Pancreas (tissue), 10 donors: ENCODE measurements at regions not wholly inside any gene's neighbourhood (a gene's known extent, or its start where the extent isn't known, plus 50 kb on each side); places are given as distances from the start of the nearest gene placed in this dataset.

Experiments
- ATAC-seq, 4 donors: fragments of 200-7000 bp; cut with Tn5 transposase; one replicate each; pipeline versions ENCODE4 v1.8.0 to v1.9.1; 2020; ENCODE audit warnings: mild to moderate bottlenecking in 4 of 4, moderate library complexity in 4 of 4
- DNase-seq, 6 donors: peaks; one replicate each; pipeline ENCODE4 v3.0.0-alpha.2; 2020
- FAIRE-seq: peaks from 2 replicates; lab custom pipeline; 2012; peaks lifted over from hg19 to GRCh38; lab: Jason Lieb, UNC
- H3K27ac ChIP-seq, 4 donors: fragments of 200-600 bp; sonication (generic); 1 replicate in 3 of 4; 2 replicates in 1 of 4; pipeline versions ENCODE4 v1.5.0 to v1.8.0; 2020
- H3K27me3 ChIP-seq, 4 donors: fragments of 200-600 bp; one replicate each; pipeline ENCODE4 v1.8.0; 2021
- H3K36me3 ChIP-seq, 3 donors: fragments of 200-600 bp; sonication (generic) in 1 of 3; one replicate each; pipeline versions ENCODE4 v1.5.0 to v1.8.0; 2020 to 2021
- H3K4me1 ChIP-seq, 3 donors: fragments of 200-600 bp; one replicate each; pipeline ENCODE4 v1.8.0; 2021
- H3K4me3 ChIP-seq, 4 donors: fragments of 200-600 bp; sonication (generic) in 2 of 4; one replicate each; pipeline versions ENCODE4 v1.5.0 to v1.8.0; 2020 to 2021
- H3K9me3 ChIP-seq, 4 donors: fragments of 200-600 bp; one replicate each; pipeline ENCODE4 v1.8.0; 2021
- WGBS, 2 donors: extraction: QIAGEN DNeasy Blood & Tissue Kit; methylation state at CpG; one replicate each; pipeline ENCODE4 v1.1.7; 2013; 5-methylcytosine and 5-hydroxymethylcytosine counted together
- intact Hi-C, 3 donors: fragments of 100-400 bp; cut with DNase I; formaldehyde crosslinking; loops; one replicate each; pipeline versions ENCODE4 v1.11.1 to v1.14.2; 2022
- TF ChIP-seq, protein P1 (sequence below), 4 donors: fragments of 200-600 bp; sonication (generic) in 3 of 4; IDR thresholded peaks; one replicate each; pipeline versions ENCODE4 v1.5.0 to v1.8.0; 2021; ENCODE audit warnings: antibody characterized with exemption in 4 of 4
- donor health status: healthy with polysubstance abuse.
- donor health status: DM: no; HTN: no; CAD: no; lungs with moderate emphysema.
- donor health status: DM: no; HTN: no; CAD: no.
- donor health status: control.
- donor health status: control.
- donor health status: Bipolar disorder and iron deficiency.
- donor health status: DM: yes; HTN: yes; CAD: no.
- donor health status: DM: no; HTN: no; CAD: no.
- donor health status: DM: no; HTN: no; CAD: no.
- donor health status: DM: yes; HTN: yes; CAD: no.

DNA sequence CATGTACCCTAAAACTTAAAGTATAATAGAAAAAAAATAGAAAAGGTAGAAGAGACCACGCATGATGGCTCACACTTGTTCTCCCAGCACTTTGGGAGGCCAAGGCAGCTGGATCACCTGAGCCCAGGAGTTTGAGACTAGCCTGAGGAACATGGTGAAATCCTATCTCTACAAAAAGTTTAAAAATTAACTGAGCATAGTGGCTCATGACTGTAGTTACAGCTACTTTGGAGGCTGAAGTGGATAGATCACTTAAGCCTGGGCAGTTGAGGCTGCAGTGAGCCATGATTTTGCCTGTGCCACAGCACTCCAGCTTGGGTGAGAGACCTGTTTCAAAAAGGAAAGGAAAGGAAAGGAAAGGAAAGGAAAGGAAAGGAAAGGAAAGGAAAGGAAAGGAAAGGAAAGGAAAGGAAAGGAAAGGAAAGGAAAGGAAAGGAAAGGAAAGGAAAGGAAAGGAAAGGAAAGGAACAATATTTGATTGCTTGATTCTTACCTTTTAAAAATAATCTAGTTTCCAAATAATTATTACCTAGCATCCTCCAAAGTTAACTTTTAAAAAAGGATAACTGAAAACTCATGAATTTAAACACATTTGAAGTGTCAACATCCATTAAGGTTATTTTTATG, 99.9 kb upstream of the PAX6 start:
- no peaks in the 10 kb centered on the region for H3K9me3 ChIP-seq
- FAIRE-seq: no peak
- no peak for DNase-seq
- intact Hi-C loops: no loop called here
- WGBS, 2 donors: 63% methylated on average over 1 of the region's 1 CpG
- H3K4me3 ChIP-seq: no peak overlapping the region
- H3K27ac ChIP-seq: no peak overlapping the region
- TF ChIP-seq, protein P1, sequence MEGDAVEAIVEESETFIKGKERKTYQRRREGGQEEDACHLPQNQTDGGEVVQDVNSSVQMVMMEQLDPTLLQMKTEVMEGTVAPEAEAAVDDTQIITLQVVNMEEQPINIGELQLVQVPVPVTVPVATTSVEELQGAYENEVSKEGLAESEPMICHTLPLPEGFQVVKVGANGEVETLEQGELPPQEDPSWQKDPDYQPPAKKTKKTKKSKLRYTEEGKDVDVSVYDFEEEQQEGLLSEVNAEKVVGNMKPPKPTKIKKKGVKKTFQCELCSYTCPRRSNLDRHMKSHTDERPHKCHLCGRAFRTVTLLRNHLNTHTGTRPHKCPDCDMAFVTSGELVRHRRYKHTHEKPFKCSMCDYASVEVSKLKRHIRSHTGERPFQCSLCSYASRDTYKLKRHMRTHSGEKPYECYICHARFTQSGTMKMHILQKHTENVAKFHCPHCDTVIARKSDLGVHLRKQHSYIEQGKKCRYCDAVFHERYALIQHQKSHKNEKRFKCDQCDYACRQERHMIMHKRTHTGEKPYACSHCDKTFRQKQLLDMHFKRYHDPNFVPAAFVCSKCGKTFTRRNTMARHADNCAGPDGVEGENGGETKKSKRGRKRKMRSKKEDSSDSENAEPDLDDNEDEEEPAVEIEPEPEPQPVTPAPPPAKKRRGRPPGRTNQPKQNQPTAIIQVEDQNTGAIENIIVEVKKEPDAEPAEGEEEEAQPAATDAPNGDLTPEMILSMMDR (IDR thresholded peaks at IDR 0.05): no peak
- ATAC-seq: no peak
- H3K27me3 ChIP-seq: no peaks in the 10 kb centered on the region
- no peaks in the 10 kb centered on the region for H3K4me1 ChIP-seq
- H3K36me3 ChIP-seq: no peaks in the 10 kb centered on the region

DNA sequence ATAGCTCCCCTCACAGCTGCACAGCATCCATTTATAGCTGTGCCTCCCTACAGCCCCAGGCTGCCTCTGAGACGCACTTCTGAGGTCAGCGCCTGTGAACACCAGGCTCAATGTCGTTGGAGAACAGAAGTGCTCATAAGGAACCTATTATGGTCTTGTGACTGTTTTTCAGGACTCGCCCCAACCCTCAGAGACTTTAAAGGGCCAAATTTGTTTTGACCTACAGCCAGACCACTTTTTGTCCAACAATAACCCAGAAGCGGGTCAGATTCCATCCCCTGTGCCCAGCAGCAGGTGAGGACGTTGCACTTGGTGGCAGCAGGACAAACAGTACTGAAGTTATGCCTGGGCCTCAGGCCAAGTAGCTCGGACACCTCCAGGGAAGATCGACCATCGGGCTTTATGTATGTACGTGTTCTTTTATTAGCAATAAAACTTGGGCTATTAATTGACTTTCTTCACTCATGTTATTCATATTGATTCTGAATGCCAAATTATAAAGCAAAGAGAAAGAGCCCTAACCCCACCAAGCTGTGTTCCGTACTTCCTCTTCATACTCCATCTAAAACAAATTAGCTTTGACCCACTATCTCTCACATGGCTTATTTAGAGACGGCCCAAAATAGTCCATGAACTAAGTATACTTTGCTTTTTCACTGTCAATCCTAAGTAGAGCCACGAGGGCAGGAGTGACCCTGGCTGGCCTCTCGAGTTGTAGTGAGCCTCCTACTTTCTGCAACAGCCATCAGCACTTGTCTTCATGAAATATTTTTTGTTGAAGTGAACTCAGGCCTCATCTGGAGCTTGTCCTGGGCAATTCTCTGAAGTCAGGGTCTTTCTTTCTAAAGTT, 92.3 kb upstream of the PAX6 start:
- DNase-seq (no peak), FAIRE-seq (no peak), ATAC-seq (no peak)
- Histone ChIP-seq H3K36me3 (no peaks in the 10 kb centered on the region), H3K4me3 (no peak overlapping the region), H3K9me3 (no peaks in the 10 kb centered on the region), H3K27me3 (no peaks in the 10 kb centered on the region), H3K4me1 (no peaks in the 10 kb centered on the region), H3K27ac (no peak overlapping the region)
- intact Hi-C loops: no loop called here
- 66 to 73% methylated on average over 14 of the region's 14 CpGs for WGBS, 2 donors
- TF ChIP-seq, protein P1 (IDR thresholded peaks at IDR 0.05): no peak

DNA sequence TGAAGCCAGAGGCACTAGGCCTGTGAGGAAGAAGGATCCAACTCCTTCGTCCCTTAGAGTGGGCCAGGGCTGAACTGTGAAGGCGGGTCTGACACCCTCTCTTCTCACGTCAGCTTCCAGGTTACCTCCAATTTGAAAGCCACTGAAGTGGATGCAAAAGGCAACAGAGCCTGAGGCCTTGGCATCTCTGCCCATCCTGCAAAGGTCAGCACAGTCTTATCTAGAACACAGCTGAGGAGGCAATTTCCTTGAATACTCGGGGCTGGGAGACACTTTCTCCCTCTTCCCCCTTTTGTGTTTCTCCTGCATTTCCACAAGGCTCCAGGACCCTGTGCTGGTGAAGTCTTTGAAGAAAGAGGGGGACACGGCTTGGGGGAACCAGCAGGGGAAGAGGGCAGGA, 91.6 kb upstream of the PAX6 start:
- ATAC-seq (no peak), DNase-seq (no peak), FAIRE-seq (no peak)
- Histone ChIP-seq H3K27ac (no peak overlapping the region), H3K36me3 (no peaks in the 10 kb centered on the region), H3K9me3 (no peaks in the 10 kb centered on the region), H3K4me3 (no peak overlapping the region), H3K4me1 (no peaks in the 10 kb centered on the region), H3K27me3 (no peaks in the 10 kb centered on the region)
- WGBS, 2 donors: 71 to 75% methylated on average over 5 of the region's 5 CpGs
- TF ChIP-seq, protein P1 (IDR thresholded peaks at IDR 0.05): no peak
- intact Hi-C loops: no loop called here

DNA sequence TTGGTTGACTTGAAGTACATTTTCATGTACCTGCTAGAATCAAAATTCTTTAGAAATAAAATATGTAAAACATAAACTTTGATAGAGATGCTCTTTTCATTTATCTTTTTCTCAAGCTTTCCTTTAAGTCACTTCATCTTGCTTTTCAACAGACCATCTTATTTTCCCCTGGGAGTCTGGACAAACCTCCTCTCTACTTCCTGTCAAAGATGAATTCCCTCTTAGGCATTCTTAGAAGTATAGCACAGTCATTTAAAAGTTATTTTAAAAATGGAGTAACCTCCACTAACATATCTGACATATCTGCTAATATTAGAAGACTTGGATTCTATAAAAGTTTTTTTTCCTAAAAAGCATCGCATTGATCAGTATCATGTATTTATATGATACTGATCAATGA, 84.8 kb upstream of the PAX6 start:
- intact Hi-C loops: no loop called here
- FAIRE-seq: no peak
- Histone ChIP-seq H3K4me1 (no peaks in the 10 kb centered on the region), H3K27ac (no peak overlapping the region), H3K36me3 (no peaks in the 10 kb centered on the region), H3K4me3 (no peak overlapping the region), H3K9me3 (no peaks in the 10 kb centered on the region), H3K27me3 (no peaks in the 10 kb centered on the region)
- DNase-seq: no peak
- ATAC-seq: no peak
- TF ChIP-seq, protein P1 (IDR thresholded peaks at IDR 0.05): no peak
- WGBS, 2 donors: 77 to 79% methylated on average over 1 of the region's 1 CpG

DNA sequence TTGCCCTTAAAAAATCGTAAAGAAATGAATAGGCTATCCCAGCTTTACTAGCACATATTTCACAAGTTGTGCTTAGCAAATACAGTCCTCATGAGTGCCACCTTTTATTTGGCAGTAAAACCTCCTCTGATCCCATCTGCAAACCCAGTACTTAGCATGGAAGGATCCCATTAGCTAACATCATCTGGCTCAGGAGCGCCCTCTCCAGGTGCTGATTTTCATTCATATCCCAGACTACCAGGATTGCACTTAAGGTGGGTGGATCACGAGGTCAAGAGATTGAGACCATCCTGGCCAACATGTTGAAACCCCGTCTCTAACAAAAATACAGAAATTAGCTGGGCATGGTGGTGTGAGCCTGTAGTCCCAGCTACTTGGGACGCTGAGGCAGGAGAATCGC, 76.1 kb upstream of the PAX6 start:
- TF ChIP-seq, protein P1 (IDR thresholded peaks at IDR 0.05): no peak
- no peak for FAIRE-seq
- Histone ChIP-seq H3K27me3 (no peaks in the 10 kb centered on the region), H3K36me3 (no peaks in the 10 kb centered on the region), H3K4me1 (no peaks in the 10 kb centered on the region), H3K9me3 (no peaks in the 10 kb centered on the region), H3K4me3 (no peak overlapping the region), H3K27ac (no peak overlapping the region)
- no peak for ATAC-seq
- WGBS, 2 donors: 61 to 64% methylated on average over 6 of the region's 6 CpGs
- DNase-seq: no peak
- intact Hi-C loops: no loop called here
